ENCODE measurements at regions not wholly inside any gene's neighbourhood (a gene's known extent, or its start where the extent isn't known, plus 50 kb on each side); places are given as distances from the start of the nearest gene placed in this dataset.

DNA sequence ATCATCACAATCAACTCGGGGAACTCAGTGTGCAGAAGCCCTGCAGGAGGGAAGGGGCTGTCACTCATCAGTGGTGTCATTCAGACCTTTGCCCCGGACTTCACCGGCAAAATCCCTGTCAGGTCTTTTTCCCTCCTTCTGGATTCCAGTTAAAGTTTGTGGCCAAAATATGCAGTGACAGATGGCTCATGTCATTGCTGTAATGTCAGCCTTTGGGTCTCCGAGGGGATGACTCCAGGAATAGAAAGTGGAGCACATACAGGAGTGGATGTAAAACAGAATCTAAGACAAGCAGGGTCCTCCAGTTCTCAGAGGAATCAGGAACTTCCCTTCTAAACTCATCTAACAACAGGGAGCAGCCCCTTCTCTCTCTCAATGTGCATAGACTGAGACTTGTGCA, 130.3 kb upstream of the RASSF8 start:
- TF ChIP-seq, protein P1, sequence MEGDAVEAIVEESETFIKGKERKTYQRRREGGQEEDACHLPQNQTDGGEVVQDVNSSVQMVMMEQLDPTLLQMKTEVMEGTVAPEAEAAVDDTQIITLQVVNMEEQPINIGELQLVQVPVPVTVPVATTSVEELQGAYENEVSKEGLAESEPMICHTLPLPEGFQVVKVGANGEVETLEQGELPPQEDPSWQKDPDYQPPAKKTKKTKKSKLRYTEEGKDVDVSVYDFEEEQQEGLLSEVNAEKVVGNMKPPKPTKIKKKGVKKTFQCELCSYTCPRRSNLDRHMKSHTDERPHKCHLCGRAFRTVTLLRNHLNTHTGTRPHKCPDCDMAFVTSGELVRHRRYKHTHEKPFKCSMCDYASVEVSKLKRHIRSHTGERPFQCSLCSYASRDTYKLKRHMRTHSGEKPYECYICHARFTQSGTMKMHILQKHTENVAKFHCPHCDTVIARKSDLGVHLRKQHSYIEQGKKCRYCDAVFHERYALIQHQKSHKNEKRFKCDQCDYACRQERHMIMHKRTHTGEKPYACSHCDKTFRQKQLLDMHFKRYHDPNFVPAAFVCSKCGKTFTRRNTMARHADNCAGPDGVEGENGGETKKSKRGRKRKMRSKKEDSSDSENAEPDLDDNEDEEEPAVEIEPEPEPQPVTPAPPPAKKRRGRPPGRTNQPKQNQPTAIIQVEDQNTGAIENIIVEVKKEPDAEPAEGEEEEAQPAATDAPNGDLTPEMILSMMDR (IDR thresholded peaks at IDR 0.05; ENCODE audit: low read depth, low read length) = no peak
- no peak for TF ChIP-seq POLR2A (IDR thresholded peaks at IDR 0.05; ENCODE audit: extremely low read depth, insufficient read length)
